NCI-H1417 (cell line): ENCODE measurements at regions not wholly inside any gene's neighbourhood (a gene's known extent, or its start where the extent isn't known, plus 50 kb on each side); places are given as distances from the start of the nearest gene placed in this dataset.

ENCODE experiments used
- DNase-seq, 3 experiments: peaks; one replicate each; lab custom pipeline; 2025; lab: John Stamatoyannopoulos, UW

- no peak for DNase-seq
These were observed 69.0 kb upstream of the VRK1 start for GRCh38 chr14:96727980-96728717.

- peak in 2 of 3 experiments; percentile 38 to 55 for DNase-seq
These were observed 67.3 kb upstream of the VRK1 start for GRCh38 chr14:96729889-96730288.

- no peak for DNase-seq
These were observed 66.8 kb upstream of the VRK1 start for GRCh38 chr14:96730386-96730785.

GRCh38 chr14:96734076-96734622 lies 63.0 kb upstream of the VRK1 start:
- peak in 2 of 3 experiments; percentile 15 to 34 for DNase-seq

- peak; percentile 57 to 90 (median 67) for DNase-seq
These were observed 61.7 kb upstream of the VRK1 start for GRCh38 chr14:96735526-96735925.

GRCh38 chr14:96736439-96736838 lies 60.7 kb upstream of the VRK1 start:
- DNase-seq, result no peak

GRCh38 chr14:96737881-96738280 lies 59.3 kb upstream of the VRK1 start:
- DNase-seq, result no peak

- DNase-seq, result peak in 1 of 3 experiments; percentile 50
These were observed 57.8 kb upstream of the VRK1 start for GRCh38 chr14:96739200-96739910.

- DNase-seq, result peak; percentile 69 to 81 (median 75)
These were observed 55.8 kb upstream of the VRK1 start for GRCh38 chr14:96741151-96741977.

- no peak for DNase-seq
These were observed 52.9 kb upstream of the VRK1 start for GRCh38 chr14:96744262-96744661.

- no peak for DNase-seq
These were observed 51.6 kb upstream of the VRK1 start for GRCh38 chr14:96745500-96746051.

GRCh38 chr14:96746101-96746500 lies 51.1 kb upstream of the VRK1 start:
- no peak for DNase-seq

GRCh38 chr14:96747006-96747405 lies 50.2 kb upstream of the VRK1 start:
- DNase-seq, result no peak
